Activated gamma-delta T cell treated with Interleukin-2 at 50 U/mL for 16 hours (primary cell): ENCODE measurements at regions not wholly inside any gene's neighbourhood (a gene's known extent, or its start where the extent isn't known, plus 50 kb on each side); places are given as distances from the start of the nearest gene placed in this dataset.
A peak's percentile ranks its signal among the peaks of the same experiment; 100 is the strongest.

Experiments
- DNase-seq: peaks from one replicate; pipeline ENCODE4 v3.0.0-alpha.2; 2020

GRCh38 chr5:58143727-58144126 lies 316.2 kb downstream of the PLK2 start:
- DNase-seq = no peak

- DNase-seq = no peak
These were observed 316.7 kb downstream of the PLK2 start for GRCh38 chr5:58143181-58143580.

DNA sequence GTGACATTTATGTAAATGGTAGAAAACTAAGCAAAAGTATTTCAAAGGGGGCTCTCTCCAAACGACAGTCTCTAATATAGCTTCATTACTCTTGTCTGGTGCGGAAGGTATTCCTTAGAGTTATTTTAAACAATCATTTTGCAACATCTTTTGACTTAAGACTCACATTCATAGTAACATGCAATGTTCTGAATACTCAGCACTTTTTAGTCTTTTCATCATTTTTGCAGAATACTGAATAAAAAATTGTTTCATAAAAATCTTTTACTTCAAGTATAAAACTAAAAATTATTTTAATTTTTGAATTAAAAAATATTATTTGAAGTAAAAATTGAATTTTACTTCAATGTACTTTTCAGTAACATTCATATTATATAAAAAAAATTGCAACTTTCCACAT lies 321.1 kb downstream of the PLK2 start:
- DNase-seq = no peak

DNA sequence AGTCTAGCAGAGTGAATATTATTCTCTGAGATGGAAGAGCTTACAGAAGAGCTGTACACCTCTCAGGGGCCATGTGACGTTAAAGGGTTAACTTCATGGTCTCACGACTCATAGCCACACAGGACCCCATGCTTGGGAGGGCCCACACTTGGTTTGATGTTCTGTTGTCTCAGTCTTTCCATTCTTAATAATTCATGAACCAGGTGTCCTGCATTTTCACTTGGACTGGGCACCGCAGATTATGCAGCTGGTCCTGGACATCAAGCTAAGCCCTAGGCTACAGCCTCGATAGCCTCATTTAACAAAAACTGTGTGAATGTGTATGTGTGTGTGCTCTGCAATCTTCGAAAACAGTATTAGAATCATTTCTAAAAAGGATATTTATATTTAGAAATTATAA lies 323.5 kb downstream of the PLK2 start:
- DNase-seq = no peak

DNA sequence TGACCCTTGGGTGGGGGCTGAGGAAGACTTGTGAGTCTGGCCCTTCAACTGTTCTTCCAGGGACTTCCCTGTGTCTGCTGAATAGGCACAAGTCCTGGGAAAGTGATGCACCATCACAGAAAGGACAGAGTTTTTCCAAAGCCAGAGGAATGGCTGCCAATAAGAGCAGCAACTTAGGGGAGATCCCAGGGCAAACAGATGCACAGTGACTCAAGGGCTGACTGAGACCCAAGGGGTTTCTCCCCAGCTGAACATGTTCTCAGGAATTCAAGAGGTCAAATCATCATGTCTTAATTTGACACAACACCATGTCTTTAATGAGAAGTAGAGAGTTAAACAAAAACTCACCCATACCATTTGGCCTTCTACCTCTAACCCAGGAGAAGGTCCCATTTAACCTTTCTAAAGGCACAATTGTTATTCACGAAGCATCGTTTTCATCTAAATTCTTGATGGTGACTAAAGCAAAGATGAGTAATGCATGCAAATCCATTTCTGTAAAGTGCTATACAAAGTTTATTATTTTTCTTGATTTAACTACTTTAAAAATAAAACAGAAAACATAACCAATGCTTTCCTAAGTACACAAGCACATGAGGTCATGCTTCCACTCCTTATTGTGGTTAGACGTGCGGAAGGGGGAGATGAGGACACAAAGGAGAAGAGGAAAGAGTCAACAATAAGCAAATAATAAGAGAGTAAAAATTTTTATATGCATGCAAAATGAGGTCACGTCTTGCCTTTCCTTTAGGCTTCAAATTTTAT lies 324.1 kb downstream of the PLK2 start:
- DNase-seq = no peak

GRCh38 chr5:58133631-58134296 lies 326.1 kb downstream of the PLK2 start:
- no peak for DNase-seq

GRCh38 chr5:58133216-58133615 lies 326.7 kb downstream of the PLK2 start:
- DNase-seq = no peak

GRCh38 chr5:58127255-58128220 lies 332.3 kb downstream of the PLK2 start:
- DNase-seq = no peak

- DNase-seq = no peak
These were observed 336.4 kb downstream of the PLK2 start for GRCh38 chr5:58123501-58123900.

DNA sequence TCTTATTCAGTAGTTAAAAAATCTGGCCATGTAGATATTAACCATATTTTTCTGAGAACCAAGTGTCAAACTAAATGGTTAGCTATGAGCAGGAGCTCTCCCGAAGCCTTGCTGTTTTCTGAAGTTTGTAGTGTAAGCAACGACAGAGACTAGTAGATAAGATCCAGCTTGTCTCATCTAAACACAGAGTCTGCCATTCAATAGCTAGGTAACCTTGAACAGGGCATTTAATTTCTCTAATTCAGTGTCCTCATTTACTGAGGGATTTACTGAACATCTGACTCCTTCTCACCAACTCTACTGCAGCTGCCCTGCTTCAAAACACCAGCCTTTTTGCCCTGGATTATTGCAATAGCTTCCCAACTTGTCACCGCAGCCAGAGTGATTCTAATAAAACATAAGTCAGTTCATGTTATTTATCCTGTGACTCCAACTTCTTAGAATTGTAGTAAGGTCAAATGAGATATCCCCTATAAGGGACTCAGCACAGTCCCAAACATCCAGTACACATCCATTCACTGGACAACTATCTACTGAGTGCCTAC lies 337.0 kb downstream of the PLK2 start:
- no peak for DNase-seq

DNA sequence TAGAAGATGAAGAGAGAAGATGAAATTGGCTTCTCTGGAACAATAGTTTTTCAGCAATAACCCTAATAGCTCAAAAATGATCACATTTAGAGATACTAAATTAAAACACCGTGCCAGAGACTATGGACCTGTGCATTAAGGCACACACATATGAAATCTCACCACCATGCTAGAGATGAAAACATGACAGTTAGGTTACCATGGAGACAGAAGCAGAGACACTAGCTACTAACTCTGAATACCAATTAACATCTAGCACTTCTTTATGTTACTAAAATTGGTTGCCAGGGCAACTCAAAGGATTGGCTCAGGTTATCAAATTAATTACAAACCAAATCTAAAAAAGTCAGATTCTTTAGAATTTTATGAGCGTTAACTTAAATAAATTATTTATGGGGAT lies 337.7 kb downstream of the PLK2 start:
- no peak for DNase-seq

DNA sequence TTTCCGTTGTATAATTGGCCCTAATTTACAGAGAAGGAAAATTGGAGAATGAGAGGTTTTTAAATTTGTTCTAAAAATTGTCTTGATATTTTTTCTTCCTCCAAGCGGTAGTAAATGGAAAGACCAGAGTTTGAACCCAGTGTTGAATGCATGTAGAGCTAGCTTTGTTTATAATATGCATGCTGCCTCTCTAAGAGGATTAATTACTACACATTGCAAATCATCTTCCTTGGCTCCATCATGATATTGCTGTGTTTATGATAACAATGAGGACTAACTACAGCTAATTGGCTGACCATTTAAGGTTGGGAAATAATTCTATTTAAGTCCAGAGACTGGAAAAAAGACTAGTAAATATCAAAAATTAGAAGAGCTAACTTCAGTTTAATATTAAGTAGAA lies 338.5 kb downstream of the PLK2 start:
- no peak for DNase-seq

DNA sequence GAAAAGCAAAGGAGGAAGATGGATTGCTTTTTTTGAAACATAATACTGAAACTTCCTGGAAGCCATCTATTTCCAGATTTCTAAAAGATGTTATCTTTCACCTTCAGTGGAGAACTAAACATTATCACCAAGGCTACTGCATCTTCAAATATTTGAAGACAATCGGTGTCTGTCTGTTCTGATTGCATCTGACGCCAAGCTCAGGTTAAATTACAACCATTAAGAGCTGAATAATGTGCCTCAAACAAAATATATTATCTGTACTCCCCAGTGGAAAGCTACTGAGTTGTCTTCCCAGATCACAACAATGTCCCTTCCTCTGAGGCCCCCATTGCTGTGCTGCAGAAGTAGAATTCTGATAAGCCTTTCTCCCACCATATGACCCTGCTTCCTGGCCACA lies 342.3 kb downstream of the PLK2 start:
- DNase-seq = no peak

GRCh38 chr5:58116346-58116745 lies 343.5 kb downstream of the PLK2 start:
- no peak for DNase-seq

GRCh38 chr5:58115811-58116210 lies 344.1 kb downstream of the PLK2 start:
- DNase-seq = no peak

DNA sequence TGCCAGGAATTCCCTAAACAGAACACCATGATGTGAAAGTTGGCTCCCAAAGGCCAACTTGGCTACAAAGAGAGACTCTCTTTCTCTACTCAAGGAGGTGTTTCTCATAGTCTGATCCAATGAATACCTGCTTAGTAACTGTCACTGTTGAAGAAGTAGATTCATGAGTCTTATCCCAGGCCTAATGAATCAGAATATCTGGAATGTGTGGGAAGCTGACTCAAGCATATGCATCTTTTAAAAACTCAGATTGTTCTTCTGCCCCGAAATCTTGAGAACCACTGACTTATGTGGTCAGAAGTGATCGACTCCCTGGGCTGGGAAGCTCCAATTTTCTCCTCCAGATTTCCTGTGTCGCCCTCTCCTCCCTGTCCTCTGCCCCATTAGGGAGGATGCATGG lies 345.6 kb downstream of the PLK2 start:
- no peak for DNase-seq

DNA sequence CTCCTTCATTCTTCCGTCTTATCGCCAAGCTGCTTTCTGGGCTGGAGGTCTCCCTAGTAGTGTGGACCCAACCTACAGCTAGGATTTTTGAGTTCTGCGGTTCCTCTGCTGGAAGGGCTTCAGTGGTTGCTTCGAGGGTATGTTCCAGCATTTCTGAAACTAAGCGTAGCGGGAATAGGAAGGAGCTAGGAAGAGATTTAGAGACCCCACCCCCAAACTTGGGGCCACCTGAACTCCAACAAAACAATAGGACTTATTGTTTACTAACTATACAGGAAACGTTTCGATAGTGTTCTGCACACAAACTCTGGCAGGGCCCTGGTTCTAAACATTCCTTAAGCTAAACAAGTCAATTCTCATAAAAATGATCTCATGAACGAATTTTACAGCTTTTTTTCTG lies 346.7 kb downstream of the PLK2 start:
- DNase-seq = no peak

DNA sequence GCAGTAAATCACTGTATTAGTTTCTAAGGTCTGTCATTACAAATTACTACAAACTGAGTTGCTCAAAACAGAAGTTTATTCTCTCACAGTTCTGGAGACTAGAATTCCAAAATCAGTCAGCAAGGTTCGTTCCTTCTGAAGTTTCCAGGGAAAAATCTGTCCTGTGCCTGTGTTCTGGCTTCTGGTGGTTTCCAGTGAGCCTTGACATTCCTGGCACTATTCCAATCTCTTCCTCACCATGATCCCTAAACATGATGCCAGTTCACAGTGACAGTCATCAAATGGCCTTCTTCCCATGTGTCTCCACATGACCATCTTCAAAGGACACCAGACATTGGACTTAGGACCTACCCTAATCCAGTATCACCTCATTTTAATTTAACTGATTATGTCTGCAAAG lies 351.4 kb downstream of the PLK2 start:
- DNase-seq = no peak

DNA sequence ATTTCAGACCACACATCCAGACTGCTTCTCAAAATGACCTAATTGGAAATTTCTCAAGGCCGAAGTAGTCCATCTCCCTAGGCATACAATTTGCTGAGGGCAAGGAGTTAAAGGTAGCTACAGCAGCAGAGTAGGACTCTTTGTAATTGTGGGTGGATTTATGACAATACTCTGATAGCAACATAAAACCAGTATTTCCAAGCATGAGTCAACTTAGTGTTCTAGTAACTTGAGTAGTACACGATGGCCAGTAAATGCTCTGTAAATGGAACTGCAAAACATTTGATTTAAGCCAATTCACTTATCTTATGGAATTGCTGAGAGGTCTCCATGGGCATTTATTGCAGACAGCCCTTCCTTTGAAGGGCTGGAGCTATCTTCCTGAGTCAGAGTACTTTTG lies 352.2 kb downstream of the PLK2 start:
- DNase-seq = no peak

GRCh38 chr5:58106754-58107410 lies 353.0 kb downstream of the PLK2 start:
- DNase-seq = no peak

DNA sequence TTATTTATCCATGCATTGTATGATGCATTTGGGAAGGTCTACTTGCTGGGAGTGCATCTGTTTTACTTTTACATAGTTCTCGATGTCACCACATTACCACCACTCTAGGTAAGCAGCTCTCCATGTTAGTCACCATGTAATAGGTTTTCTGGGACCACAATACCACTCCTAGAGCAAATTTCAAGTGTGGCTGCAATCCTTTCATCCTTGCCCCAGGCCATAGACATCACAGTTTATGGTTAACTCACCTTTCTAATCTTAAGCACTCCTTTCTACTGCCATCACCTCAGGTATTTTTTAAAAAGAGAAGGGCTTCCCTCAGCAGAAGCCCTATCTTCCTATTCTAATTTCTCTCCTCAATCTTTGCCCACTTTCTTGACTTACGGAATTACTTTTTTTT lies 354.1 kb downstream of the PLK2 start:
- no peak for DNase-seq

DNA sequence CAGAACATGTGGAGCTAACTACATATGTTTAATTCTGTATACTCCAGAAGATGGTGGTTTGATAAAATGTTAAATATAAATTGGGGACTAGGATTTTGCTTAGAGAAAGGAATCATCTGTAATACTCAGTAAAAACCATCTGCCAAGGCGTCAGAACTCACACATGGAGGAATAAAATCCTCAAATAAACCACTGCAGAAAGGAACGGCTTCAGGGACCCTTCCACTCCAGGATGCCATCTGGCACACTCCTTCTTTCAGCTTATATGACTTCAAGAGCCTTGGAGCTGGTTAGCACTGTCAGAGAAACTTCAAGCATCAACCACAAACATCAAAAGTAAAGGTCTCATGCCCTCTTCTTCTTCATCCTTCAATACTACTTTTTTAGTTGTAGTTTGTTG lies 360.6 kb downstream of the PLK2 start:
- no peak for DNase-seq

- peak; percentile 3 for DNase-seq
These were observed 365.9 kb downstream of the PLK2 start for GRCh38 chr5:58094031-58094430.
